ENCODE measurements at regions not wholly inside any gene's neighbourhood (a gene's known extent, or its start where the extent isn't known, plus 50 kb on each side); places are given as distances from the start of the nearest gene placed in this dataset.

DNA sequence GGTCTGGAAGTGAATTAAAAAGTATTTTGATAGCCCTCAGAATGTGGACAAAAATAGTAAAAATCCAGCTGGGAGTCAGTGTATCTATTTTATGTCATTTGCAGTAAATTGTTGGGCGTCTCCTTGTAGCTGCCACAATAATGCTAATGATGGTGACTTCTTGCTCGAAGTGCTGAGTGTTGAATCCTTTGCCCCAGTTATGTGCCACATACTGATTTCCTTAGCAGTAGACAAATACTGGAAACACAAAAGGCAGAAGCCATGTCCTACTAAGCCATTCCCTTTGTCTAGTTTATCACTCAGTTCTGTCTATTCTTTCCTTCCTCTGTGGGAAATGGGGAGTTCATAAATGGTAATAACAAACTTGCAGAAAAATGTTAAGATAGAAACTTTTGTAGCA, 70.7 kb upstream of the CXADR start:
- no peak for TF ChIP-seq EZH2 (IDR thresholded peaks at IDR 0.05; ENCODE audit: insufficient read depth, poor library complexity, severe bottlenecking)
- no peak for TF ChIP-seq EZH2phosphoT487 (IDR thresholded peaks at IDR 0.05; ENCODE audit: insufficient read depth, low read depth)

All from GM23248 (cell line).